BLaER1 (cell line): ENCODE measurements at regions not wholly inside any gene's neighbourhood (a gene's known extent, or its start where the extent isn't known, plus 50 kb on each side); places are given as distances from the start of the nearest gene placed in this dataset.
"Not testable (repeated sequence)": the region's sequence is repeated elsewhere in the genome, so short reads cannot be mapped to it uniquely, and the experiment has no call there.

Source experiments
- H3K27ac ChIP-seq: shearing (Covaris generic); formaldehyde crosslinking; 2 replicates; pipeline ENCODE4 v1.8.1; 2022
- H3K27me3 ChIP-seq: shearing (Covaris generic); formaldehyde crosslinking; 2 replicates; pipeline ENCODE4 v1.8.1; 2022
- H3K36me3 ChIP-seq: shearing (Covaris generic); formaldehyde crosslinking; 2 replicates; pipeline ENCODE4 v1.8.1; 2022
- H3K4me1 ChIP-seq: shearing (Covaris generic); formaldehyde crosslinking; 2 replicates; pipeline ENCODE4 v1.8.1; 2022
- H3K4me2 ChIP-seq: shearing (Covaris generic); formaldehyde crosslinking; 2 replicates; pipeline ENCODE4 v1.8.1; 2022
- H3K4me3 ChIP-seq: shearing (Covaris generic); formaldehyde crosslinking; 2 replicates; pipeline ENCODE4 v1.8.1; 2022
- H3K9ac ChIP-seq: shearing (Covaris generic); formaldehyde crosslinking; 2 replicates; pipeline ENCODE4 v1.8.1; 2022
- H3K9me3 ChIP-seq: shearing (Covaris generic); formaldehyde crosslinking; 2 replicates; pipeline ENCODE4 v1.8.1; 2022
- H4K20me1 ChIP-seq: shearing (Covaris generic); formaldehyde crosslinking; 2 replicates; pipeline ENCODE4 v1.8.1; 2022
- Cebpa-rat ChIP-seq: shearing (Covaris generic); IDR thresholded peaks from 2 replicates; pipeline ENCODE4 v1.8.1; 2022

DNA sequence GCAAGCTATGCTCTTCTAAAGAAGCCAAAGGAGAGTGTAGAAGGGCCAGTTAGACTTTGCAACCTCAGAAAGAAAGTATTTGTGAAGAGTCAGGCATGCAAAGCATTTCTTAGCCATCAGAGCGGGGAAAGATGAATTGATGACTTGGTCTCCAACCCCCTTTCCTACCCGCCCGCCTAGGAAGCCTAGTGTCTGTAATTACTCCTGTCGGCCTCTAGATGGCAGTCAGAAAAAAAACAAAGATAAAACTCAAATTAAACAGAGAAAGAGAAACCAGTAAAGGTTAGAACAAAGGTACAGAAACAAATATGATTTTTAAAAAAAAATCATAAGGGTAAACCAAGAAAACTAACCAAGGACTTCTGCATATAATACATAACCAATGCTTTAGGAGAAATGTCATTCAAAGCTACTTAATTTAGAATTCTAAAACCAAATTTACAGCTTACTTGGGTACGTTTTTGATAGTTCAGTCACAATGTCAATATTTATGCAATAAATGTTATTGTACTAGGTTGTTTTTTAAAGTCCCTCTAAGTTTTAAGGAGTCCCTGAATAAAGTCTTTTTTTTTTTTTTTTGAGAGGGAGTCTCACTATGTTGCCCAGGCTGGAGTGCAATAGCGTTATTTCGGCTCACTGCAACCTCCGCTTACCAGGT is 97.6 kb downstream of the LYZL1 start:
- Histone ChIP-seq H3K4me2 (no peak overlapping the region), H3K27me3 (no peaks in the 10 kb centered on the region), H3K36me3 (no peaks in the 10 kb centered on the region), H3K9ac (no peak overlapping the region), H3K9me3 (no peaks in the 10 kb centered on the region), H3K27ac (no peak overlapping the region), H4K20me1 (no peaks in the 10 kb centered on the region), H3K4me1 (peaks cover 21% of the 10 kb centered on the region), H3K4me3 (no peak overlapping the region)
- no peak for TF ChIP-seq Cebpa-rat

DNA sequence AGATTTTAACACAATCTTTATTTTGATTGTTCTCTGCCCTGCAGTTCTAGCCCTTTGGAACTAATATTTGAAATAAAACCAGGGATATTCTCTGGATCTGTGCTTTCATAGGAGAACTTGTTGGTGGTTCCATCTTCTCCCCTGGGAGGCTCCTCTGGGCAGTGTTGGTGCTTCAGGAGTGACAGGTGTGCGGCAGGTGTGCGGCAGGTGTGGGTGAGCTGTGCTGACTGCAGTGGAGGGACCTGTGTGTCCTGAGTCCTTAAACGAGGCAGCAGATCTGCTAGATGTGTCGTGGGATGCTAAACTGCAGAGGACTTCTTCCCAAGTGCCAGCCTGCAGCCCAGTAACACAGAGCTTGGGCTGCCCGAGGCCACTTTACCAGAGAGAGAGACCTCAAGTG is 98.4 kb downstream of the LYZL1 start:
- no peak overlapping the region for H3K27ac ChIP-seq
- no peak for TF ChIP-seq Cebpa-rat
- no peaks in the 10 kb centered on the region for H3K9me3 ChIP-seq
- no peaks in the 10 kb centered on the region for H3K27me3 ChIP-seq
- peaks cover 13% of the 10 kb centered on the region for H3K4me1 ChIP-seq
- no peak overlapping the region for H3K4me2 ChIP-seq
- H3K36me3 ChIP-seq: no peaks in the 10 kb centered on the region
- no peaks in the 10 kb centered on the region for H4K20me1 ChIP-seq
- no peak overlapping the region for H3K4me3 ChIP-seq
- no peak overlapping the region for H3K9ac ChIP-seq

DNA sequence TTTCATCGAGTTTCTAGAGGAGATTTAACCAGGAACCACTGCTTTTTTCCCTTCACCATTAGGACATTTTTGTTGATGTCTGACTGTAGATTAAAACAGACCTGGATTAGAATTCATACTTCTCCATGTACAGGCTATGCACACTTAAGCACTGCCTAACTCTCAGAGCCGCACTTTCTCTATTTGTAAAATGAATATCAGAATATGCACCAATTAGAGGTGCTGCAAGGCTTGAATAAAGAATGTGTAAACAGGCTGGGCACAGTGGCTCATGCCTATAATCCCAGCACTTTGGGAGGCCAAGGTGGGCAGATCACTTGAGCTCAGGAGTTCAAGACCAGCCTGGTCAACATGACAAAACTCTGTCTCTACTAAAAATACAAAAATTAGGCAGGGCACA is 99.2 kb downstream of the LYZL1 start:
- not testable (repeated sequence) for H3K27ac ChIP-seq, H3K27me3 ChIP-seq, H3K4me2 ChIP-seq, H3K9ac ChIP-seq, H3K4me1 ChIP-seq, H4K20me1 ChIP-seq, H3K36me3 ChIP-seq, H3K4me3 ChIP-seq, H3K9me3 ChIP-seq

DNA sequence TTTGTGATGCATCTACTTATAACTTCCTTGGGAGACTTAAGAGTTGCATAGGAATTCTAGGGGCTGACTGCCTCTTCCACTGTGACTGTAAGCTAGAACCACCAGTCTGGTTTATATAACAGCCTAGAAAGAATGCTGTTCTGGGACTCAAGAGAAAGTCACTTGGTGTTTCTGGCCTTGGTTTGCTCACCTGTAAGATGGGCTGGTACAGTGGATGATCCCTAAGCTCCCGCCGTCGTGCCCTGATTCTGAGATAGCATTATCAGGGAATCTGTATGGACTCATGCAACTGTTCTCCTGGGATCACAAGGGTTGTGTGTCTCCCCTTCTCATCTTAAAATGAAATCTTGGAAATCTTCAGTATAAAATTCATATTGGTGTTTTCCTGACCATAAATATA is 100.6 kb downstream of the LYZL1 start:
- Histone ChIP-seq H3K9ac (no peak overlapping the region), H3K27ac (no peak overlapping the region), H3K9me3 (no peaks in the 10 kb centered on the region), H3K4me1 (no peaks in the 10 kb centered on the region), H3K4me3 (no peak overlapping the region), H4K20me1 (no peaks in the 10 kb centered on the region), H3K27me3 (no peaks in the 10 kb centered on the region), H3K4me2 (no peak overlapping the region), H3K36me3 (no peaks in the 10 kb centered on the region)
- TF ChIP-seq Cebpa-rat: no peak

DNA sequence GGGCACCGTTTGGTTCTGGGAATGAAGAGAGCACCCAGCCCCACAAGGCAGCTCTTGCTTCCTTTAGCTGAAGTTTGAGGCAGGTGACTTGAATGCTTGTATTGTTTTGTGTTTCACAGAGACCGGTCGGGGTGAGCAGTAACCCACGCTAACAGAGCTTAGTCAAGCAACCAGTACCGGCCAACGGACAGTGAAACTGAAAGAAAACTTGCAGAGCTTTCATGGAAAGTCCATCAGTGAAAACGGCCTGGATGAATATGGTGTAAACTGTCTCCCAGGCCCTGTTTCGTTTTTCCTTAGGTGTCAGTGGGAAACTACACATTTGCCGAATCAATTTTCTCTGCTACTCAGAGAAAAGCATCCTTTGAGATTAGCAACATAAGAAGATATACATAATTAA is 101.1 kb downstream of the LYZL1 start:
- no peak overlapping the region for H3K9ac ChIP-seq
- H3K27me3 ChIP-seq: no peaks in the 10 kb centered on the region
- H3K4me2 ChIP-seq: no peak overlapping the region
- H3K9me3 ChIP-seq: no peaks in the 10 kb centered on the region
- no peak for TF ChIP-seq Cebpa-rat
- H3K27ac ChIP-seq: no peak overlapping the region
- H4K20me1 ChIP-seq: no peaks in the 10 kb centered on the region
- no peaks in the 10 kb centered on the region for H3K4me1 ChIP-seq
- no peak overlapping the region for H3K4me3 ChIP-seq
- no peaks in the 10 kb centered on the region for H3K36me3 ChIP-seq

DNA sequence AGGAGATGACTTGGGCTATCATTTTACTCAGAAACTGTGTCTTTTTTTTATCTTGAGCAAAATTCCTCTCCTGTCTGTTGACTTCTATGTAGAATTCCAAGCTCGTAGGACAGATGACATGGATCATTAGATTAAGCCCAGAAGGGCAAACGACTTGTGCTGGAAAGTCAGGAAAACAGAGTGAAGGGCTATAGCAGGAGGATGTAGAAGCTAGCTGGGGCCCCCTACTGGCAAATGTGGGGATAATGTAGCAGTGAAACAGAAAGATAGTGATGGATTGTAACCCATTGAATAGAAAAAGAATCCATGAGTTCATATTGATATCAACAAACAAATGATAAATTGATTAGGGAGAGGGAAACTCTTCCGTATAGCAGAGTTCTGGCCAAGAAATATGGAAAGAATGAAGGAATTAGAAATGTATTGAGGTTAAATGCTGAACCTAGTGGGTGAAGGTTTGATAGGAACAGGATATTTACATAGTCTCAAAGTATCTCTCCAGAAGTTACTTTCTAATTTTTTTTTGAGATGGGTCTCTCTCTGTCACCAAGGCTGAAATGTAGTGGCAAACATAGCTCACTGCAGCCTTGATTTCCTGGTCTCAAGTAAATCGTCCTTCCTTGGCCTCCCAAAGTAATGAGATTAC is 103.6 kb downstream of the LYZL1 start:
- Histone ChIP-seq H3K4me1 (no peaks in the 10 kb centered on the region), H3K4me2 (no peak overlapping the region), H4K20me1 (no peaks in the 10 kb centered on the region), H3K4me3 (no peak overlapping the region), H3K36me3 (no peaks in the 10 kb centered on the region), H3K9ac (no peak overlapping the region), H3K27ac (no peak overlapping the region), H3K9me3 (no peaks in the 10 kb centered on the region), H3K27me3 (no peaks in the 10 kb centered on the region)
- no peak for TF ChIP-seq Cebpa-rat

DNA sequence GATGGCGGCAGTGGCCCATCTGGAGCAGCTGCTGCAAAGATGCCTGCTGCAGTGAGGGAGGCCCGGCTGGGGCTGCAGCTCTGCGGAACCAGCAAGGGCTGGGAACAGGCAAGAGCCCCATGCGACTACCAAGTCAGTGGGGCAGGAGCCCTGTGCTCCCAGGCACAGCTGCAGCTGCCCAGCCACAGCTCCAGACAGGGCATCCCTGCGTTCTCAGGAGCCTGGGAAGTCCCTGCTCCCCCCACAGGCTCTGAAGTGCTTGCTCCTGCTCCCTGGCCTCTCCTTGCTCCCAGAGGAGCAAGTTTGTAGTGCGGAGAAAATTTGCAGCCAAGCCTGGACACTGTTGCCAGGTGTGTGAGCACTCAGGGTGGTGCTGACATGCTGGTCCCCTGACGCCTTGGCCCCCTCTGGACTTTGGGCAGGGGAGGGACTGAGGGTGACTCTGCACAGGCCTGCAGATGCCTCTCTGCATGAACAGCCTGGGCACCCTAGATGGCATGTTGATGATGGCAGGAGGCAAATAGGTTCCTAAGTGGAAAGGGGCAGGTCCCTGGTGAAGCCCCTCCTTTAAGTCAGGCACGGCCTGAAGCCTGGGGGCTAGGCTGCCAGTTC is 105.6 kb downstream of the LYZL1 start:
- no peak overlapping the region for H3K9ac ChIP-seq
- H3K9me3 ChIP-seq: no peaks in the 10 kb centered on the region
- no peak overlapping the region for H3K27ac ChIP-seq
- H3K4me2 ChIP-seq: no peak overlapping the region
- H3K36me3 ChIP-seq: no peaks in the 10 kb centered on the region
- H3K4me3 ChIP-seq: no peak overlapping the region
- H3K27me3 ChIP-seq: no peaks in the 10 kb centered on the region
- no peaks in the 10 kb centered on the region for H3K4me1 ChIP-seq
- TF ChIP-seq Cebpa-rat: no peak
- no peaks in the 10 kb centered on the region for H4K20me1 ChIP-seq

DNA sequence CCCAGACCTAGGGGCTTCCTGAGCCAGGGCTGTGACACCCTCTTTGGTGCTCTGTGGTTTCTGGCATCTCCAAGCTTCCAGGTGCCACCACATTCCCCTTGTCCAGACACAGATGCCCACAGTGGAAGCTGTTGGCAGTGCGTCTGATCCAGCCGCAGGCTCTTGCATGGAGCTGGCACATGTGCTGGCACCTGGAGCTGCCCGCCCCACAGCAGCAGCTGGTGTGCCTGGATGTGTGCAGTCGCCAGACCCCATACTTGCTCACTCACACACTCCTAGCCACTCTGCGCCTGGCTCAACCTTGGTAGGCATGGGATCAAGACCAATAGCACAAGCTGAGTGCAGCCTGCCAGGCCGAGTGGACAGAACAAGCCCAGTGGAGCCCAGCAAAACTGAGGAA is 106.5 kb downstream of the LYZL1 start:
- Histone ChIP-seq H3K27ac (no peak overlapping the region), H4K20me1 (no peaks in the 10 kb centered on the region), H3K4me2 (no peak overlapping the region), H3K9me3 (no peaks in the 10 kb centered on the region), H3K27me3 (no peaks in the 10 kb centered on the region), H3K36me3 (no peaks in the 10 kb centered on the region), H3K4me1 (no peaks in the 10 kb centered on the region), H3K9ac (no peak overlapping the region), H3K4me3 (no peak overlapping the region)
- TF ChIP-seq Cebpa-rat: no peak

DNA sequence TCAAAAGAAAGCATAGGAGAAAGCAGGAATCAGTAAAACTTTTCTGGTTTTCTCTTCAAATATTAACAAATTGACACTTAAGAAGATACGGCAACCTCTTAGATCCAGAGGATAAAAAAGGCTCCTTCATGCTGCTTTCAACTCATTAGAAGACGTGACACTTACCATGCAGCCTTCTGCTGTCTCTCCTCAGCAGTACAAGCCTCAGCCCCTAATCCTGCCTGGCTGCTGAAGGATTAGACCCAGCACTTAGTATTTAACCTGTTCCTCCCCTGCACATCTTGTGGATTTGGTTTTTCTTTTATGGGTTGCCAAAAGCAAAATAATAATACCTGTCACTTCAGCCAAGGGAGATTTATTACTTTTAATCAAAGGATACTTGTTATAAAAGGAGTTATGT is 108.4 kb downstream of the LYZL1 start:
- no peak overlapping the region for H3K27ac ChIP-seq
- H3K9me3 ChIP-seq: no peaks in the 10 kb centered on the region

DNA sequence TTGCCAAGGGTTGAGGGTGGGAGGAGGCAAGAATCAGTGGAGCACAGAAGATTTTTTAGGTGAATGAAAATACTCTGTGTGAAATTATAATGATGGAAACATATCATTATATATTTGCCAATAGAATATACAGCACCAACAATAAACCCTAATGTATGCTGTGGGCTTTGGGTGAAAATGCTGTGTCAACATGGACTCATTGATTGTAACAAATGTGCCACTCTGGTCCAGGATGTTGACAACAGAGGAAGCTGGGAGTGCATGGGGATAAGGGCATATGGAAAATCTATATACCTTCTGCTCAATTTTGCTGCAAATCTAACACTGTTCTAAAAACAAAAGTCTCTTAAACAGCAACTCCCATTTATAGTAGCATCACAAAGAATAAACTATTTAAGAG is 114.3 kb downstream of the LYZL1 start:
- no peak overlapping the region for H3K4me2 ChIP-seq
- H3K9me3 ChIP-seq: peaks cover 26% of the 10 kb centered on the region
- no peak for TF ChIP-seq Cebpa-rat

More for the DNA sequence above, 108.4 kb downstream of the LYZL1 start:
- Histone ChIP-seq H4K20me1 (no peaks in the 10 kb centered on the region), H3K36me3 (no peaks in the 10 kb centered on the region), H3K4me3 (no peak overlapping the region), H3K4me1 (no peaks in the 10 kb centered on the region), H3K27me3 (no peaks in the 10 kb centered on the region), H3K9ac (no peak overlapping the region), H3K4me2 (no peak overlapping the region)
- TF ChIP-seq Cebpa-rat: no peak

More for the DNA sequence above, 114.3 kb downstream of the LYZL1 start:
- no peaks in the 10 kb centered on the region for H3K4me1 ChIP-seq
- no peaks in the 10 kb centered on the region for H3K36me3 ChIP-seq
- H3K27me3 ChIP-seq: no peaks in the 10 kb centered on the region
- H3K27ac ChIP-seq: no peak overlapping the region
- no peak overlapping the region for H3K9ac ChIP-seq
- H3K4me3 ChIP-seq: no peak overlapping the region
- H4K20me1 ChIP-seq: no peaks in the 10 kb centered on the region
